HepG2 (cell line): ENCODE measurements at regions not wholly inside any gene's neighbourhood (a gene's known extent, or its start where the extent isn't known, plus 50 kb on each side); places are given as distances from the start of the nearest gene placed in this dataset.

Experiments used
- ATAC-seq: fragments of 200-7000 bp; cut with Tn5 transposase; 3 replicates; pipeline ENCODE4 v1.9.1; 2020; ENCODE audit warnings: mild to moderate bottlenecking, moderate library complexity
- BruUV-seq: library from RNA; stranded (reverse); fragments of 400-500 nt; replicated peaks from 2 replicates; lab custom pipeline; 2021; lab: Mats Ljungman, UMichigan
- CTCF ChIA-PET: fragments of 300-600 bp; formaldehyde crosslinking; extraction: SDS; loops from one replicate; lab custom pipeline; 2021; ENCODE audit warnings: low total read pairs, inconsistent platforms, low intra/inter-chr PET ratio; lab: Yijun Ruan, JAX
- POLR2A ChIA-PET: fragments of 350-600 bp; sonication (Branson Sonifier 250); formaldehyde crosslinking; loops from one replicate; lab custom pipeline; 2020; ENCODE audit warnings: antibody characterized with exemption, inconsistent platforms; lab: Yijun Ruan, JAX
- DNase-seq: peaks from one replicate; pipeline ENCODE4 v3.0.0-alpha.2; 2015; ENCODE audit warnings: low spot score
- FAIRE-seq: peaks from 3 replicates; lab custom pipeline; 2011; peaks lifted over from hg19 to GRCh38; lab: Jason Lieb, UNC
- H2AFZ ChIP-seq: one replicate; pipeline ENCODE4 v1.6.1; 2011; ENCODE audit warnings: low read length, inconsistent platforms
- H3K27ac ChIP-seq: fragments of 300-600 bp; 3 replicates; pipeline ENCODE4 v1.8.0; 2011; ENCODE audit warnings: mixed run types, mild to moderate bottlenecking, mixed read lengths, low read length, inconsistent platforms; ENCODE audit not compliant: insufficient read depth; ENCODE audit errors: extremely low read length
- H3K27me3 ChIP-seq, 2 experiments: fragments of 200-600 bp in 1 of 2; 2 replicates in 1 of 2; 3 replicates in 1 of 2; pipeline versions ENCODE4 v1.6.0 to v1.8.0; 2011; ENCODE audit warnings: low read length in 2 of 2, mild to moderate bottlenecking in 2 of 2, moderate library complexity in 2 of 2, inconsistent platforms in 1 of 2; ENCODE audit not compliant: insufficient read depth in 2 of 2, control insufficient read depth in 1 of 2
- H3K36me3 ChIP-seq, 2 experiments: fragments of 200-600 bp in 1 of 2; replicated peaks in 1 of 2; 2 replicates in 1 of 2; 3 replicates in 1 of 2; pipeline versions ENCODE4 v1.5.1 to v1.8.0; 2011; ENCODE audit warnings: low read length in 2 of 2, inconsistent platforms in 1 of 2; ENCODE audit not compliant: insufficient read depth in 2 of 2, control insufficient read depth in 1 of 2
- H3K4me1 ChIP-seq: 2 replicates; pipeline ENCODE4 v1.5.1; 2012; ENCODE audit warnings: low read length, inconsistent platforms; ENCODE audit not compliant: insufficient read depth
- H3K4me2 ChIP-seq: 2 replicates; pipeline ENCODE4 v1.6.0; 2011; ENCODE audit warnings: low read depth, low read length, inconsistent platforms
- H3K4me3 ChIP-seq, 3 experiments: fragments of 200-600 bp in 1 of 3; sonication (generic), shearing (Covaris generic) in 1 of 3; replicated peaks in 1 of 3; 2 replicates each; pipeline ENCODE4 v1.5.1; 2011 to 2016; ENCODE audit warnings: low read length in 3 of 3, inconsistent platforms in 2 of 3, low read depth in 2 of 3, mild to moderate bottlenecking in 2 of 3, control low read depth in 1 of 3, mixed read lengths in 1 of 3; ENCODE audit not compliant: insufficient read depth in 1 of 3
- H3K79me2 ChIP-seq: one replicate; pipeline ENCODE4 v1.6.1; 2011; ENCODE audit warnings: low read length, inconsistent platforms; ENCODE audit not compliant: insufficient read depth
- H3K9ac ChIP-seq: 2 replicates; pipeline ENCODE4 v1.6.0; 2011; ENCODE audit warnings: mild to moderate bottlenecking, low read depth, low read length, inconsistent platforms; ENCODE audit not compliant: insufficient read depth
- H3K9me3 ChIP-seq: 2 replicates; pipeline ENCODE4 v1.5.1; 2012; ENCODE audit warnings: mild to moderate bottlenecking, low read length
- H4K20me1 ChIP-seq: 2 replicates; pipeline ENCODE4 v1.6.0; 2011; ENCODE audit warnings: inconsistent platforms, mild to moderate bottlenecking, low read length, moderate library complexity; ENCODE audit not compliant: insufficient read depth
- BATF2 ChIP-seq: sonication (generic); formaldehyde crosslinking; IDR thresholded peaks from 2 replicates; pipeline ENCODE4 v1.8.0; 2022; ENCODE audit warnings: mild to moderate bottlenecking, missing genetic modification reagents, moderate library complexity
- NR2F1 ChIP-seq, 2 experiments: fragments of 450-650 bp in 1 of 2; formaldehyde crosslinking in 1 of 2; IDR thresholded peaks; 2 replicates each; pipeline versions ENCODE4 v1.5.0 to v1.6.1; 2016 to 2020; ENCODE audit warnings: mild to moderate bottlenecking in 1 of 2, missing compliant biosample characterization in 1 of 2, missing genetic modification reagents in 1 of 2, moderate library complexity in 1 of 2
- POLR2A ChIP-seq, 2 experiments: IDR thresholded peaks; 2 replicates each; pipeline ENCODE4 v1.6.1; 2011; ENCODE audit warnings: low read depth in 2 of 2, low read length in 2 of 2, mild to moderate bottlenecking in 1 of 2, moderate library complexity in 1 of 2; ENCODE audit not compliant: insufficient read depth in 1 of 2
- RFX3 ChIP-seq: IDR thresholded peaks from 2 replicates; pipeline ENCODE4 v1.6.1; 2016; ENCODE audit warnings: missing biosample characterization, missing genetic modification reagents
- SMARCE1 ChIP-seq: fragments of 450-650 bp; IDR thresholded peaks from 2 replicates; pipeline ENCODE4 v1.6.1; 2017; ENCODE audit warnings: borderline replicate concordance
- STAT6 ChIP-seq: sonication (generic); formaldehyde crosslinking; IDR thresholded peaks from 2 replicates; pipeline ENCODE4 v1.4.0; 2020; ENCODE audit warnings: missing genetic modification reagents, mild to moderate bottlenecking, borderline replicate concordance
- ZNF12 ChIP-seq: sonication (generic); formaldehyde crosslinking; IDR thresholded peaks from 2 replicates; pipeline ENCODE4 v1.5.0; 2020; ENCODE audit warnings: missing genetic modification reagents
- ZNF746 ChIP-seq: sonication (generic); formaldehyde crosslinking; IDR thresholded peaks from 2 replicates; pipeline ENCODE4 v1.8.0; 2022; ENCODE audit warnings: mild to moderate bottlenecking, missing genetic modification reagents
- ZNF747 ChIP-seq: sonication (generic); formaldehyde crosslinking; IDR thresholded peaks from 2 replicates; pipeline ENCODE4 v1.8.1; 2023; ENCODE audit warnings: missing genetic modification reagents, mild to moderate bottlenecking, borderline replicate concordance
- WGBS: methylation state at CpG from one replicate; pipeline ENCODE4 v1.1.6; 2017; ENCODE audit warnings: low lambda C conversion rate; 5-methylcytosine and 5-hydroxymethylcytosine counted together
- in situ Hi-C: cut with HindIII; loops from 2 replicates; pipeline ENCODE4 v1.10.0; 2017; ENCODE audit warnings: low pct_unique_long_range_greater_than_20kb; ENCODE audit not compliant: extremely low pct_ligation_motif_present
- intact Hi-C: fragments of 100-400 bp; cut with micrococcal nuclease; formaldehyde crosslinking; loops from one replicate; pipeline ENCODE4 v1.10.0; 2022; ENCODE audit not compliant: unreplicated experiment

GRCh38 chr14:48738186-48738925 is 847.8 kb downstream of the RPS29 start (continued):
- no peak for TF ChIP-seq STAT6
- no peak for TF ChIP-seq NR2F1 (CRISPR knock-in tag; IDR thresholded peaks at IDR 0.05)
- no peak for TF ChIP-seq RFX3 (CRISPR knock-in tag)
- TF ChIP-seq ZNF746 (CRISPR knock-in tag): no peak

- CTCF ChIA-PET: no interaction called here
- WGBS: 61% methylated on average over 3 of the region's 3 CpGs
- BruUV-seq: no TSS peak
Measured at GRCh38 chr14:48735607-48736006, 850.6 kb downstream of the RPS29 start.

More at GRCh38 chr14:48735607-48736006, 850.6 kb downstream of the RPS29 start:
- Histone ChIP-seq H4K20me1 (no peaks in the 10 kb centered on the region), H3K4me1 (no peaks in the 10 kb centered on the region), H3K9me3 (peaks cover 71% of the 10 kb centered on the region), H3K4me2 (no peak overlapping the region), H3K36me3 (no peaks in the 10 kb centered on the region), H3K9ac (no peak overlapping the region), H3K79me2 (no peaks in the 10 kb centered on the region), H2AFZ (no peak overlapping the region), H3K27me3 (no peaks in the 10 kb centered on the region), H3K4me3 (no peak overlapping the region), H3K27ac (no peak overlapping the region)
- no peak for TF ChIP-seq SMARCE1
- TF ChIP-seq POLR2A (IDR thresholded peaks at IDR 0.05; ENCODE audit: insufficient read depth in 1 of 2, low read depth in 2 of 2, low read length in 2 of 2): no peak
- no peak for TF ChIP-seq BATF2 (CRISPR knock-in tag)
- no peak for TF ChIP-seq ZNF747 (CRISPR knock-in tag)
- no peak for TF ChIP-seq ZNF12 (CRISPR knock-in tag)
- intact Hi-C loops (no loop called here), in situ Hi-C loops (no loop called here)
- DNase-seq (no peak), ATAC-seq (no peak), FAIRE-seq (no peak)
- POLR2A ChIA-PET: no interaction called here
